Bronchial epithelial cell (primary cell): ENCODE measurements at regions not wholly inside any gene's neighbourhood (a gene's known extent, or its start where the extent isn't known, plus 50 kb on each side); places are given as distances from the start of the nearest gene placed in this dataset.

Experiments used
- DNase-seq: peaks from one replicate; pipeline ENCODE4 v3.0.0-alpha.2; 2010; ENCODE audit warnings: low read depth
- FAIRE-seq: peaks from 2 replicates; lab custom pipeline; 2011; peaks lifted over from hg19 to GRCh38; lab: Jason Lieb, UNC
- H3K27me3 ChIP-seq: 2 replicates; pipeline ENCODE4 v1.5.1; 2011; ENCODE audit warnings: low read length; ENCODE audit not compliant: control insufficient read depth, insufficient read depth
- H3K36me3 ChIP-seq: 2 replicates; pipeline ENCODE4 v1.5.1; 2011; ENCODE audit warnings: low read length; ENCODE audit not compliant: control insufficient read depth, insufficient read depth
- H3K4me3 ChIP-seq: 2 replicates; pipeline ENCODE4 v1.5.1; 2011; ENCODE audit warnings: mild to moderate bottlenecking, low read depth, low read length, control low read depth
- TF ChIP-seq, protein P1 (sequence below): IDR thresholded peaks from 2 replicates; pipeline ENCODE4 v1.5.1; 2011; ENCODE audit warnings: mild to moderate bottlenecking, moderate library complexity, low read length, control low read depth, inconsistent platforms; ENCODE audit not compliant: insufficient read depth, severe bottlenecking

GRCh38 chr21:36642777-36643176 lies 56.1 kb upstream of the SIM2 start:
- no peaks in the 10 kb centered on the region for H3K36me3 ChIP-seq
- H3K27me3 ChIP-seq = no peaks in the 10 kb centered on the region
- peak; percentile 40 for FAIRE-seq
- TF ChIP-seq, protein P1, sequence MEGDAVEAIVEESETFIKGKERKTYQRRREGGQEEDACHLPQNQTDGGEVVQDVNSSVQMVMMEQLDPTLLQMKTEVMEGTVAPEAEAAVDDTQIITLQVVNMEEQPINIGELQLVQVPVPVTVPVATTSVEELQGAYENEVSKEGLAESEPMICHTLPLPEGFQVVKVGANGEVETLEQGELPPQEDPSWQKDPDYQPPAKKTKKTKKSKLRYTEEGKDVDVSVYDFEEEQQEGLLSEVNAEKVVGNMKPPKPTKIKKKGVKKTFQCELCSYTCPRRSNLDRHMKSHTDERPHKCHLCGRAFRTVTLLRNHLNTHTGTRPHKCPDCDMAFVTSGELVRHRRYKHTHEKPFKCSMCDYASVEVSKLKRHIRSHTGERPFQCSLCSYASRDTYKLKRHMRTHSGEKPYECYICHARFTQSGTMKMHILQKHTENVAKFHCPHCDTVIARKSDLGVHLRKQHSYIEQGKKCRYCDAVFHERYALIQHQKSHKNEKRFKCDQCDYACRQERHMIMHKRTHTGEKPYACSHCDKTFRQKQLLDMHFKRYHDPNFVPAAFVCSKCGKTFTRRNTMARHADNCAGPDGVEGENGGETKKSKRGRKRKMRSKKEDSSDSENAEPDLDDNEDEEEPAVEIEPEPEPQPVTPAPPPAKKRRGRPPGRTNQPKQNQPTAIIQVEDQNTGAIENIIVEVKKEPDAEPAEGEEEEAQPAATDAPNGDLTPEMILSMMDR = no peak
- no peak for DNase-seq
- H3K4me3 ChIP-seq = no peak overlapping the region

- H3K4me3 ChIP-seq = no peak overlapping the region
- TF ChIP-seq, protein P1 = no peak
- FAIRE-seq = no peak
- H3K36me3 ChIP-seq = no peaks in the 10 kb centered on the region
- peak; percentile 41 for DNase-seq
- H3K27me3 ChIP-seq = no peaks in the 10 kb centered on the region
Observed at GRCh38 chr21:36643374-36644250, 55.3 kb upstream of the SIM2 start.

GRCh38 chr21:36646011-36646410 lies 52.9 kb upstream of the SIM2 start:
- TF ChIP-seq, protein P1 = no peak

GRCh38 chr21:36646645-36647044 lies 52.3 kb upstream of the SIM2 start:
- FAIRE-seq (no peak), DNase-seq (no peak)
- H3K27me3 ChIP-seq = no peaks in the 10 kb centered on the region
- TF ChIP-seq, protein P1 = no peak
- no peaks in the 10 kb centered on the region for H3K36me3 ChIP-seq
- H3K4me3 ChIP-seq = no peak overlapping the region

More at GRCh38 chr21:36646011-36646410, 52.9 kb upstream of the SIM2 start:
- FAIRE-seq (no peak), DNase-seq (no peak)
- no peaks in the 10 kb centered on the region for H3K36me3 ChIP-seq
- H3K27me3 ChIP-seq = no peaks in the 10 kb centered on the region
- H3K4me3 ChIP-seq = no peak overlapping the region

DNA sequence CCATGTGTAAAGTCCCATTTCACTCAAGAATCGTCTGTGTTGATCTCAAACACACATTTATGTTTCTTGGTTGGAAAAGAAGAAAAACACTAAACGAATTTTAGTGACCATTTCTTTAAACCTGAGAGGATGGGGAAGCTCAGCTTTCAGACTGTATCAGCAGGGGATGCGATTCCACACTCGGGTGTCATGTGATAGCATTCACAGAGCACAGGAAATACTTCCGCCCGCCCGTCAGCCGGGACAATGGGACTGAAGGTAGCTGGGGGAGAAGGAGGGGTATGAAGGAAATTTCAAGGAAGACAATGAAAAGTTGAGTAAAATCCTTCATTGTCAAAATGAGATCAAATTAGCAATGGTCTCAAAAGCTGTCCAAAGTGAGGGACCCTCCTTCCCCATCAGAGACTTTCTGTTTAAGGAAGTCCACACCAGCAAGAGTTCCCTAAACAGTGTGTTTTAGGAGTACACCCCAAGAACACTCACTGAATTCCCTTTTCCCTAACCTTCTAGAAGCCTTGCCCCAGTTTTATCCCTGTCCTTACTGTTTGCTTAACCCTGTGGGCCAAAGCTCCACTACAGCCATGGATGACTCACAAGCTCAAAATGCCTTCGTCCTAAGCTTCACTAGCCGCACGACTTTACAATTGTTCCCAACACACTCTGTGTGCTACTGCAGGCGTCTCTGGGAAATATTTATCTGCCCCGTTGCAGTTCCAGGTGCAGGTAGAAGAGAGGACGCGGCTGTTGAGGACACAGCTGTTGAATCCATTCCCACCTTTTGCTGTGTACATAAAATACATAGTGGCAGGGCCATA lies 51.4 kb upstream of the SIM2 start:
- peak; percentile 13 for DNase-seq
- TF ChIP-seq, protein P1 = no peak
- Histone ChIP-seq H3K27me3 (no peaks in the 10 kb centered on the region), H3K36me3 (no peaks in the 10 kb centered on the region), H3K4me3 (no peak overlapping the region)
- no peak for FAIRE-seq
